T47D (cell line): ENCODE measurements at regions not wholly inside any gene's neighbourhood (a gene's known extent, or its start where the extent isn't known, plus 50 kb on each side); places are given as distances from the start of the nearest gene placed in this dataset.
"Not testable (repeated sequence)": the region's sequence is repeated elsewhere in the genome, so short reads cannot be mapped to it uniquely, and the experiment has no call there.

Experiments used
- DNase-seq, 2 experiments: peaks; one replicate each; pipeline versions ENCODE4 v3.0.0 to v3.0.0-alpha.2; 2011 to 2012; ENCODE audit warnings: low read depth in 1 of 2, low spot score in 1 of 2
- JUND ChIP-seq: IDR thresholded peaks from 2 replicates; pipeline ENCODE4 v1.6.1; 2012; ENCODE audit warnings: low read depth
- in situ Hi-C: cut with HindIII; loops from 2 replicates; pipeline ENCODE4 v1.10.0; 2016; ENCODE audit warnings: low sequenced_read_pairs, low pct_unique_long_range_greater_than_20kb

- no peak for DNase-seq
- no peak for TF ChIP-seq JUND
- in situ Hi-C loops, result no loop called here
These were observed 67.6 kb upstream of the IGSF1 start for GRCh38 chrX:131356725-131357124.

DNA sequence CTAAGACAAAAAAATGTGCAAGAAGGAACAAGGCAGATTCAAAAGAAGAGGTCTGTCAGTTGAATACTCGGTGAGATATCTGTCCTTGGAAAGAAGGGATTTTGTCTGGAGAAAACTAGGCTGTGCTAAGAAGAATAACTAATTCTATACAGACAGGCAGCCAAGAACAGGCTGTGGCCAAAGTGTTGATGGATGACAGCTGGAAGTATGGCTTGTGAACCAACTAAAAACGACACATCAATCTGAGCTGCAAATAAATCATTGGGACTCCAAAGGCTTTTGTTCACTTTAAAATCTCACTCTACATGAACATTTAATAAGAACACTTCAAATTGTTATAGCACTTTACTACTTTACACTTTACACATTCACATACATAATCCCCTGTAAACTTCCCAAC is 70.5 kb upstream of the IGSF1 start:
- no peak for TF ChIP-seq JUND
- in situ Hi-C loops, result no loop called here
- no peak for DNase-seq

DNA sequence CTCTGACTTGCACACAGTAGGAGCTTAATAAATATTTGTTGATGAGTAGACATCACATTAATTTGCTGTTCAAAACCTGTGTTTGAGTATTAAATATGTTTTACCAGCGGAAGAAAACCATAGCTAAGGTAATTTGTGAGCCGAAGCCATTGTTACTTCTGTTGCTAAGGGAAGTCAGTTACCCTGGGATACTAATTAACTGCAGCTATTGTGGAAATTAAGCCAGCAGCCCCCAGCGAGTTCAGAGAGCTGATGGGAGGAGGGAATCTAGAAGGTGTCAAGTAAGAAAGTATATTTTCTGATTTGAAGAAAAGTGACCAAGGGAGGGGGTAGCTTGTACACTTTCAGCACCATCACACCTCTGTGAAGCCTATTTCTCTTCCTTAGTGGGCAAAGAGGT is 76.7 kb upstream of the IGSF1 start:
- in situ Hi-C loops, result no loop called here
- no peak for DNase-seq
- TF ChIP-seq JUND, result no peak

DNA sequence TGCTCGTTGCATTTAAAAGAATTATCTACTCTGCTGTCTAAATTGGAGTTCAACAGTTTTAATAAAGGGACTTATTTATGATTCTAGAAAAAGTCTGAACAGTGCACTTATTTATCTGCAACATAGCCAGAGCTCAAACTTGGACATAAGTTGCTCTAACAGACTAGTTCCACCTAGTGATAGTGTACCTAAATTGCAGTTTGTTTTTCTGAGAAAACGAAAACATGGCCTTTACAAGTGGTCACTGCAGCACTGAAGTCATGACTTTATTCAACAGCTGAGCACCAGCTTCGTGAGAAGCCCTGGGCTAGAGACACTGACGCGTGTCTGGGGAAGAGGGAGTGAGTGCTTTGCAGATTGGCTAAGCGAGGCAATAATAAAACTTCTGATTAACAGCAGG is 77.3 kb upstream of the IGSF1 start:
- no peak for TF ChIP-seq JUND
- in situ Hi-C loops, result no loop called here
- peak; percentile 9 to 29 for DNase-seq

- no peak for DNase-seq
- in situ Hi-C loops, result no loop called here
- TF ChIP-seq JUND, result no peak
These were observed 99.2 kb upstream of the IGSF1 start for GRCh38 chrX:131388293-131388692.

DNA sequence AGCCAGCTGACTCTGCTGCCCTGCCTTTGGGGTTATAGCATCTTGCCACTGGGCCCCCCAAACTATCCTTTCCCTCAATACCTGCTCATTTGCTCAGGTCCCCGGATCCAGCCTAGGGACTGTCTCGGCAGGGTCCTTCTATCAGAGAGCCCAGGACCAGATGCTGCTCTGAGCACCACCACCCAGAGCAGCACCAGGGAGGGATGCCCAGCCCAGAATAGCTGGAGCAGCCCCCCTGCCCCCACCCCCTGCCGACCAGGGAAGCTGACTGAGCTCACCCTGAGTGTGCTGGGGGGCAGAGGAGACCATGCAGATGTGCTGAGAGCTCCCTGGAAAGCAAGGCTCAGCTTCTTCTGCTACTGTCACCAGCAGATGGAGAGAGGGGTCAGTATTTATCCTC is 103.6 kb upstream of the IGSF1 start:
- TF ChIP-seq JUND, result no peak
- in situ Hi-C loops, result no loop called here
- no peak for DNase-seq

DNA sequence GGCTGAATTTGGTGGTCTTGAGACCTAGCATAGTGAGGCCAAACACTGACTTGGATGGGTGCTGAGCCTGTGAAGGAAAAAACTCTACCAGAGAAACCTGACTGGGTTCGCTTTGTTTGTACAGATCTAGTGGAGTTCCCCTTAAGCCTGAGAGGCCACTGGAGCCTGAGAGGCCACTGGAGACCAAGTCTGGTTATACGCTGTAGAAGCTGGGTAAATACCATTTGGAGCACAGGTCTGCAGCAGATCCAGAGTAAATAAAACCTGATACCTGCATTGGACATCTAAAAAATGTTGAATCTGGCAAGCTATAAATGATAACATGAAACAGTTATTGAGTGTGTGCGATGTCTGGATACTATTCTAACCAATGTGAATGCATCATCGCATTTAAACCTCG is 104.3 kb upstream of the IGSF1 start:
- DNase-seq, result no peak
- in situ Hi-C loops, result no loop called here
- TF ChIP-seq JUND, result no peak

DNA sequence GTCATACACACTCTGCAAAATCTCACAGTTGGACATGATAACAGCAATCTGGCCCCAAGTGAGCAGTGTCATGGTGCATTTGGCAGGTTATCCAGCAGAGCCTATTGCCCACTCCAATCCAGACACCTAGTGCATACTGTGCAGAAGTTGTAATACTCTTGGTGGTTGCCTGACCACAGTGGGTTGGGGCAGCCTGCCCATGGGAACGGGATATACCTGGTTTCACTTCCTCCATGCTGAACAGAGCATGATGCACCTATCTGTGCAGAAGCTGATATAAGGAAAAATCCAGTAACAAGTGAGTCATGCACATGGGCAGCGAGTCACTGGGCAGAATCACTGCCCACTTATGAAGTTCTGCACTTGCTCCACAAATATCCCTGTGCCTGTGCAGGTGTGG is 105.3 kb upstream of the IGSF1 start:
- in situ Hi-C loops, result no loop called here
- no peak for DNase-seq

DNA sequence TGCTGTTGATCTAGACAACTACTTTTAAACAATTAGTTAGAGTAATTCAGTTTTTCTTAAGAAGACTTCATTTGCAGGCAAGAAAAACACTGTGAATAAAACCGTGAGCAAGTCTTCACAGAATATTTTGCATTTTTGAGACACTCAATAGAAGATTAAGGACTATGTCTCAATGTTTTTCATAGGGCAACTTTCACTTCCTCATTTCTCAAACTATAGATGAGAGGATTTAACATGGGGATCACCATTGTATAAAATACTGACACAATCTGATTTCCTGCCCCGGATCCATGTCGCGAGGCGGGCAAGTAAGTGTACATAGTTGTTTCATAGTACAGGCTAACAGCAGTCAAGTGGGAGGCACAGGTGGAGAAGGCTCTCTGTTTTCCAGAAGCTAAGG is 108.8 kb upstream of the IGSF1 start:
- no peak for TF ChIP-seq JUND
- DNase-seq, result no peak
- in situ Hi-C loops, result no loop called here

More for the DNA sequence above, 105.3 kb upstream of the IGSF1 start:
- no peak for TF ChIP-seq JUND

DNA sequence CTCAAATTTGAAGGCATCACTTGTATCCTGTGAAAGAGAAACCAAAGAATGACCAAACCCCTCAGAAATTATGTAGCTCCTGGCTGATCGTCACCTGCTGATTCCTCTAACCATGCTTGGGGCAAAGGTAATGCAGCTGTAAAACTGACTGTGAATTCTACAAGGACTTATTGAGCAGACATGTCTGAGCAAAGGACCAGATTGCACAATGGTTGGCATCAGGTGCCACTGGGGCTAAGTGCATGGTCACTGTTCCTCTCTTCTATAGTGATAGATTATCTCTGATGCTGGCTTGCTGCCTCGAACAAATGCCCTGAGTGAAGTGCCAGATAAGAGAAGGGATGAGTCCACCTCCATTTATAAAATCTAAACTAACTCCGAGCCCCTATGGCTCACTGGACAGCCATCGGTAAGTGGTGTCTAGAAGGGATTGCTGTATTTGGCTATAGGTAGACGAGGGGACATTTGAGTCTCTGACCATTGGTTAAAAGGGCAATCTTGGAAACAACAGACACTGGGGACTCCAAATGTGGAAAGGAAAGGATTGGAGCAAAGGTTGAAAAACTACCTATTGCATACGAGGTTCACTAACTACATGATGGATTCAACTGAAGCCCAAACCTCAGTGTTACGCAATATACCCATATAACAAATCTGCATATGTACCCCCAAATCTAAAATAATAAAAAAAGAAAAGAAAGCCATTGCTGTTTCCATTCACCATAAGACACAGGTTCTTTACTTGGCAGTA is 110.7 kb upstream of the IGSF1 start:
- DNase-seq, result no peak
- in situ Hi-C loops, result no loop called here
- no peak for TF ChIP-seq JUND

GRCh38 chrX:131402124-131402811 is 113.2 kb upstream of the IGSF1 start:
- no peak for DNase-seq
- in situ Hi-C loops, result no loop called here
- no peak for TF ChIP-seq JUND

DNA sequence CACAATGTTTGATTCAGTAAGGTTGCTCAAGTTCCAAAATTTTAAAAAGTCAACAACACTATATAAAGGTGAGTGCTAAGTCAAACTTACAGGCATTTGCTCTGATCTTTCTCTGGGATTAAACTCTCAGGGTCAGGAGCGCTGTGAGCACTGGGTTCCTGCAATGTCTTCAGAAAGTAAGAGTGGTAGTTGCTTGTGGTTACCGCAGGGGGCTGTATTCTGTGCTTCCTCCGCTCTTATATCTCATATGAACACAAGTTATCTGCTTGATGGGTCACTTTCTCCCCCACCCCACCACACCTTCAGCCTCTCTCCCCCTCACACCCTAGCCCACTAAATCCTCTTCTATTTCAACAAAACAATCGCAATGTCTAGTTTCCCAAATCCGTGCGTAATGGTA is 116.4 kb upstream of the IGSF1 start:
- in situ Hi-C loops, result no loop called here
- peak in 1 of 2 experiments; percentile 0 for DNase-seq
- no peak for TF ChIP-seq JUND

GRCh38 chrX:131424895-131425294 is 119.0 kb upstream of the OR13H1 start:
- no peak for TF ChIP-seq JUND
- in situ Hi-C loops, result no loop called here
- no peak for DNase-seq

DNA sequence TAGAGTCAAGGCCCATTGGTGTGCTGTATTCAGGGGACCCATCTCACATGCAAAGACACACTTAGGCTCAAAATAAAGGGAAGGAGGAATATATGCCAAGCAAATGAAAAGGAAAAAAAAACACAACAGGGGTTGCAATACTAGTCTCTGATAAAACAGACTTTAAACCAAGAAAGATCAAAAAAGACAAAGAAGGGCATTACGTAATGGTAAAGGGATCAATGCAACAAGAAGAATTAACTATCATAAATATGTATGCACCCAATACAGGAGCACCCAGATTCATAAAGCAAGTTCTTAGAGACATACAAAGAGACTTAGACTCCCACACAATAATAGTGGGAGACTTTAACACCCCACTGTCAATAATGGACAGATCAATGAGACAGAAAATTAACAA is 113.4 kb upstream of the OR13H1 start:
- DNase-seq, in situ Hi-C loops: not testable (repeated sequence)
